H1 (cell line): ENCODE measurements at regions not wholly inside any gene's neighbourhood (a gene's known extent, or its start where the extent isn't known, plus 50 kb on each side); places are given as distances from the start of the nearest gene placed in this dataset.

ENCODE experiments used
- CTCF ChIA-PET: fragments of 300-600 bp; sonication (Branson Sonifier 250); formaldehyde crosslinking; loops from one replicate; lab custom pipeline; 2021; ENCODE audit not compliant: partially characterized antibody; lab: Charles Lee
- POLR2A ChIA-PET: fragments of 300-600 bp; sonication (Branson Sonifier 250); formaldehyde crosslinking; loops from one replicate; lab custom pipeline; 2021; ENCODE audit warnings: inconsistent platforms; ENCODE audit not compliant: partially characterized antibody; lab: Charles Lee
- DNase-seq, 2 experiments: peaks; one replicate each; pipeline versions ENCODE4 v3.0.0 to v3.0.0-alpha.2; 2010 to 2022; ENCODE audit warnings: low spot score in 2 of 2, low read depth in 1 of 2, mixed read lengths in 1 of 2
- FAIRE-seq: peaks from 2 replicates; lab custom pipeline; 2011; peaks lifted over from hg19 to GRCh38; lab: Jason Lieb, UNC
- H2AFZ ChIP-seq: 2 replicates; pipeline ENCODE4 v1.8.1; 2012; ENCODE audit warnings: low read length, inconsistent platforms
- H2AK5ac ChIP-seq: 2 replicates; pipeline ENCODE4 v1.6.1; 2013; ENCODE audit warnings: low read depth, low read length
- H2BK120ac ChIP-seq: replicated peaks from 2 replicates; pipeline ENCODE3; 2013; ENCODE audit warnings: low read depth, low read length, inconsistent platforms
- H2BK12ac ChIP-seq: 2 replicates; pipeline ENCODE4 v1.6.1; 2013; ENCODE audit warnings: low read depth, low read length
- H2BK15ac ChIP-seq: 2 replicates; pipeline ENCODE4 v1.6.1; 2013; ENCODE audit warnings: low read length
- H2BK20ac ChIP-seq: 2 replicates; pipeline ENCODE4 v1.6.1; 2013; ENCODE audit warnings: low read length
- H2BK5ac ChIP-seq: 2 replicates; pipeline ENCODE4 v1.6.1; 2013; ENCODE audit warnings: low read depth, low read length
- H3K14ac ChIP-seq: 2 replicates; pipeline ENCODE4 v1.6.1; 2013; ENCODE audit warnings: inconsistent platforms; ENCODE audit not compliant: insufficient read length
- H3K18ac ChIP-seq: 2 replicates; pipeline ENCODE4 v1.6.1; 2013; ENCODE audit warnings: low read length; ENCODE audit errors: extremely low read depth
- H3K23ac ChIP-seq: 2 replicates; pipeline ENCODE4 v1.6.1; 2013; ENCODE audit warnings: inconsistent platforms; ENCODE audit not compliant: insufficient read length
- H3K23me2 ChIP-seq: 2 replicates; pipeline ENCODE4 v1.6.1; 2013; ENCODE audit warnings: low read depth, low read length
- H3K27ac ChIP-seq: 2 replicates; pipeline ENCODE4 v1.6.1; 2011; ENCODE audit warnings: low read depth, low read length, inconsistent platforms
- H3K27me3 ChIP-seq, 4 experiments: replicated peaks in 1 of 4; 1 replicate in 1 of 4; 2 replicates in 3 of 4; pipeline versions ENCODE4 v1.6.1 to v1.8.1; 2011 to 2013; ENCODE audit warnings: low read length in 3 of 4, mild to moderate bottlenecking in 3 of 4, inconsistent platforms in 2 of 4, mixed read lengths in 2 of 4, moderate library complexity in 1 of 4; ENCODE audit not compliant: control insufficient read depth in 3 of 4, insufficient read depth in 3 of 4; ENCODE audit errors: extremely low read depth in 1 of 4
- H3K36me3 ChIP-seq, 4 experiments: 2 replicates each; pipeline versions ENCODE4 v1.6.1 to v1.8.1; 2011 to 2013; ENCODE audit warnings: mild to moderate bottlenecking in 4 of 4, low read length in 3 of 4, moderate library complexity in 2 of 4, control low read depth in 1 of 4, inconsistent platforms in 1 of 4; ENCODE audit not compliant: insufficient read depth in 4 of 4, control insufficient read depth in 2 of 4
- H3K4ac ChIP-seq: replicated peaks from 2 replicates; pipeline ENCODE3; 2013; ENCODE audit warnings: low read length, low read depth, mixed read lengths, inconsistent platforms; ENCODE audit not compliant: insufficient read length
- H3K4me1 ChIP-seq, 4 experiments: replicated peaks in 1 of 4; 1 replicate in 1 of 4; 2 replicates in 3 of 4; pipeline versions ENCODE4 v1.6.1 to v1.8.1; 2011 to 2013; ENCODE audit warnings: low read length in 3 of 4, inconsistent platforms in 2 of 4, mixed read lengths in 1 of 4; ENCODE audit not compliant: insufficient read depth in 4 of 4, control insufficient read depth in 3 of 4
- H3K4me2 ChIP-seq, 2 experiments: 2 replicates each; pipeline versions ENCODE4 v1.6.1 to v1.8.1; 2011 to 2013; ENCODE audit warnings: low read depth in 2 of 2, low read length in 2 of 2, control low read depth in 1 of 2, inconsistent platforms in 1 of 2, mild to moderate bottlenecking in 1 of 2; ENCODE audit not compliant: insufficient read depth in 1 of 2
- H3K4me3 ChIP-seq, 4 experiments: fragments of 200-600, 300-600 bp in 1 of 4; sonication (generic), shearing (Covaris generic), sonication (Bioruptor Twin) in 1 of 4; 2 replicates each; pipeline versions ENCODE4 v1.5.1 to v1.8.1; 2011 to 2016; ENCODE audit warnings: low read length in 4 of 4, low read depth in 3 of 4, control low read depth in 2 of 4, inconsistent platforms in 2 of 4, mild to moderate bottlenecking in 2 of 4, mixed read lengths in 1 of 4, moderate library complexity in 1 of 4; ENCODE audit not compliant: insufficient read depth in 2 of 4; ENCODE audit errors: extremely low read depth in 1 of 4
- H3K56ac ChIP-seq: replicated peaks from 2 replicates; pipeline ENCODE3; 2013; ENCODE audit warnings: low read depth, mild to moderate bottlenecking, mixed read lengths, low read length, inconsistent platforms; ENCODE audit not compliant: insufficient read length
- H3K79me1 ChIP-seq: 2 replicates; pipeline ENCODE4 v1.6.1; 2013; ENCODE audit warnings: low read depth, low read length, control low read depth
- H3K79me2 ChIP-seq, 2 experiments: 2 replicates each; pipeline versions ENCODE4 v1.6.1 to v1.8.1; 2012 to 2013; ENCODE audit warnings: low read length in 2 of 2, mild to moderate bottlenecking in 2 of 2, inconsistent platforms in 1 of 2; ENCODE audit not compliant: insufficient read depth in 2 of 2, control insufficient read depth in 1 of 2
- H3K9ac ChIP-seq, 4 experiments: replicated peaks in 1 of 4; 1 replicate in 1 of 4; 2 replicates in 3 of 4; pipeline versions ENCODE4 v1.6.1 to v1.8.1; 2011 to 2013; ENCODE audit warnings: low read depth in 3 of 4, low read length in 3 of 4, control low read depth in 2 of 4, mild to moderate bottlenecking in 2 of 4, moderate library complexity in 2 of 4, inconsistent platforms in 1 of 4; ENCODE audit errors: extremely low read depth in 1 of 4
- H3K9me3 ChIP-seq, 2 experiments: 2 replicates each; pipeline versions ENCODE4 v1.6.1 to v1.8.1; 2012 to 2013; ENCODE audit warnings: mild to moderate bottlenecking in 2 of 2, moderate library complexity in 2 of 2, control low read depth in 1 of 2, inconsistent platforms in 1 of 2, low read depth in 1 of 2, low read length in 1 of 2, mixed read lengths in 1 of 2; ENCODE audit not compliant: insufficient read depth in 2 of 2
- H4K20me1 ChIP-seq, 2 experiments: replicated peaks in 1 of 2; 2 replicates each; pipeline versions ENCODE3 to v1.8.1; 2011 to 2013; ENCODE audit warnings: inconsistent platforms in 2 of 2, low read length in 2 of 2, mild to moderate bottlenecking in 1 of 2; ENCODE audit not compliant: insufficient read depth in 2 of 2, control insufficient read depth in 1 of 2
- H4K5ac ChIP-seq: 2 replicates; pipeline ENCODE4 v1.6.1; 2013; ENCODE audit warnings: low read length, low read depth, mixed read lengths, inconsistent platforms; ENCODE audit not compliant: insufficient read length
- H4K8ac ChIP-seq: 2 replicates; pipeline ENCODE4 v1.8.0; 2013; ENCODE audit warnings: mild to moderate bottlenecking, moderate library complexity, low read length, inconsistent platforms; ENCODE audit not compliant: insufficient read depth; ENCODE audit errors: extremely low read depth
- H4K91ac ChIP-seq: replicated peaks from 2 replicates; pipeline ENCODE3; 2013; ENCODE audit warnings: low read length, mixed read lengths, inconsistent platforms; ENCODE audit not compliant: insufficient read length
- CBX5 ChIP-seq: fragments of 300-800, 300-1000 bp; sonication (generic); IDR thresholded peaks from 2 replicates; pipeline ENCODE4 v1.7.1; 2016; ENCODE audit warnings: antibody characterized with exemption, low read length, low read depth
- CBX8 ChIP-seq: fragments of 300-800, 300-1000 bp; sonication (generic); IDR thresholded peaks from 2 replicates; pipeline ENCODE4 v1.7.1; 2016; ENCODE audit warnings: low read depth, low read length, borderline replicate concordance
- CHD1 ChIP-seq: IDR thresholded peaks from 2 replicates; pipeline ENCODE4 v1.6.1; 2012; ENCODE audit warnings: low read depth, low read length, improper control_type of control experiment
- CTBP2 ChIP-seq: IDR thresholded peaks from 2 replicates; pipeline ENCODE4 v1.7.0; 2011; ENCODE audit warnings: borderline replicate concordance, mild to moderate bottlenecking, moderate library complexity, mixed read lengths, low read length; ENCODE audit not compliant: insufficient read depth, insufficient read length
- FOSL1 ChIP-seq: IDR thresholded peaks from 2 replicates; pipeline ENCODE4 v1.6.1; 2011; ENCODE audit warnings: mild to moderate bottlenecking, low read depth, low read length, moderate library complexity; ENCODE audit not compliant: insufficient read depth
- GABPA ChIP-seq: IDR thresholded peaks from 2 replicates; pipeline ENCODE4 v1.6.1; 2011; ENCODE audit warnings: mild to moderate bottlenecking, low read length, moderate library complexity, borderline replicate concordance; ENCODE audit not compliant: insufficient read depth
- HDAC6 ChIP-seq: IDR thresholded peaks from one replicate; pipeline ENCODE4 v1.7.1; 2012; ENCODE audit warnings: low read depth, mild to moderate bottlenecking, inconsistent platforms, low read length, moderate library complexity
- JUN ChIP-seq: IDR thresholded peaks from 2 replicates; pipeline ENCODE4 v1.6.1; 2011; ENCODE audit warnings: low read depth, mild to moderate bottlenecking, improper control_type of control experiment, low read length
- KDM1A ChIP-seq: fragments of 200-600, 300-600 bp; sonication (generic); IDR thresholded peaks from 2 replicates; pipeline ENCODE4 v1.7.1; 2016; ENCODE audit warnings: mild to moderate bottlenecking, low read length, borderline replicate concordance
- TEAD4 ChIP-seq: IDR thresholded peaks from 2 replicates; pipeline ENCODE4 v1.6.1; 2012; ENCODE audit warnings: low read depth, low read length, inconsistent platforms, mixed read lengths
- WGBS, 2 experiments: shearing (Covaris generic) in 1 of 2; methylation state at CpG; one replicate each; pipeline versions ENCODE4 v1.1.6 to v1.1.7; 2013 to 2015; ENCODE audit warnings: low lambda C conversion rate in 2 of 2, mixed read lengths in 2 of 2, inconsistent platforms in 1 of 2, low coverage in 1 of 2, missing lambda C conversion rate in 1 of 2; ENCODE audit not compliant: insufficient replicate concordance in 2 of 2, insufficient coverage in 1 of 2, insufficient read length in 1 of 2; ENCODE audit errors: extremely low coverage in 1 of 2, missing lambda C conversion rate in 1 of 2; 5-methylcytosine and 5-hydroxymethylcytosine counted together
- TF ChIP-seq, protein P1 (sequence below): IDR thresholded peaks from 2 replicates; pipeline ENCODE4 v1.6.1; 2012; ENCODE audit warnings: low read length, inconsistent platforms

DNA sequence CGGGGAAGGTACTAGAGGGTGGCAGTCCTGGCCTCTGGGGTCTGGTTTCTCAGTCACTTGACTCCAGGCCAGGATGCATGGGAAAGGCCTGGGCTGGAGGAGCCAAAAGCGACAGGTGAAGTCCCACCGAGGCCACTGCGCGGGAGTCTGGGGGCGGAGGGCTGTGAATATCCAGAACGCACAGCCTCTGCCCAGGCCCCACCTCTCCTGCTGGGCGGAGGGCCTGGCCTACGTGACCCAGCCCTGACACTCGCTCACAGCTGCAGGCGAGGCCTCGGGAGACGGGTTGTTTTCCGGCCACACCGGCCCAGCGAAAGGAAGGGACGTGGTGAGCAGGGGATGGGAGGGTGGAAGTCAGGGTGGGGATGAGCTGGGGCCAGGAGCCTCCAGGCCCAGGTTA, 91.2 kb downstream of the RFLNA start:
- H3K18ac ChIP-seq = no peak overlapping the region
- peaks cover 0 to 8% (median 7%) of the 10 kb centered on the region in 4 experiments; a peak in 5 of 7 replicates for H3K4me1 ChIP-seq
- H2BK20ac ChIP-seq = no peak overlapping the region
- H3K56ac ChIP-seq = no peak overlapping the region
- H3K79me1 ChIP-seq = no peaks in the 10 kb centered on the region; the same call in 1 of the 2 replicates
- POLR2A ChIA-PET = interaction anchor here (1.2 kb wide), 1 partner anchor 33 kb away, joined by 4 read pairs; no protein-coding TSS in a partner anchor
- H4K5ac ChIP-seq = no peak overlapping the region
- FAIRE-seq (no peak), DNase-seq (no peak)
- no peak overlapping the region for H2AK5ac ChIP-seq
- no peak overlapping the region for H3K9ac ChIP-seq
- no peak overlapping the region for H2BK12ac ChIP-seq
- H2BK120ac ChIP-seq = no peak overlapping the region
- no peak overlapping the region; the same call in 1 of the 2 replicates for H2BK5ac ChIP-seq
- no peak overlapping the region for H3K23ac ChIP-seq
- no peak overlapping the region for H3K4ac ChIP-seq
- H3K9me3 ChIP-seq = no peaks in the 10 kb centered on the region
- H3K4me3 ChIP-seq = no peak overlapping the region
- H3K14ac ChIP-seq = no peak overlapping the region
- CTCF ChIA-PET = interaction anchor here (0.6 to 7.2 kb wide), 4 partner anchors 14 to 531 kb away, joined by 3 to 60 read pairs (median 4); no protein-coding TSS in a partner anchor
- H4K20me1 ChIP-seq = peaks cover 13 to 21% of the 10 kb centered on the region in 2 experiments
- H4K8ac ChIP-seq = no peak overlapping the region
- no peaks in the 10 kb centered on the region for H3K27me3 ChIP-seq
- H4K91ac ChIP-seq = no peak overlapping the region
- no peaks in the 10 kb centered on the region for H3K79me2 ChIP-seq
- no peak overlapping the region for H2AFZ ChIP-seq
- peaks cover 7% of the 10 kb centered on the region; the same call in 1 of the 2 replicates for H3K23me2 ChIP-seq
- H3K27ac ChIP-seq = no peak overlapping the region
- 88% methylated on average over 4 of the region's 17 CpGs; no CpG with 5 or more reads in 1 of the 2 experiments for WGBS, 2 experiments
- peaks cover 2 to 15% (median 6%) of the 10 kb centered on the region in 4 experiments; a peak in 5 of 8 replicates for H3K36me3 ChIP-seq
- no peak overlapping the region for H2BK15ac ChIP-seq
- H3K4me2 ChIP-seq = no peak overlapping the region
- TF ChIP-seq CHD1 (no peak), GABPA (no peak), FOSL1 (no peak), CBX8 (no peak), CBX5 (no peak), HDAC6 (no peak), TEAD4 (no peak), CTBP2 (no peak), JUN (no peak), KDM1A (no peak)
- TF ChIP-seq, protein P1, sequence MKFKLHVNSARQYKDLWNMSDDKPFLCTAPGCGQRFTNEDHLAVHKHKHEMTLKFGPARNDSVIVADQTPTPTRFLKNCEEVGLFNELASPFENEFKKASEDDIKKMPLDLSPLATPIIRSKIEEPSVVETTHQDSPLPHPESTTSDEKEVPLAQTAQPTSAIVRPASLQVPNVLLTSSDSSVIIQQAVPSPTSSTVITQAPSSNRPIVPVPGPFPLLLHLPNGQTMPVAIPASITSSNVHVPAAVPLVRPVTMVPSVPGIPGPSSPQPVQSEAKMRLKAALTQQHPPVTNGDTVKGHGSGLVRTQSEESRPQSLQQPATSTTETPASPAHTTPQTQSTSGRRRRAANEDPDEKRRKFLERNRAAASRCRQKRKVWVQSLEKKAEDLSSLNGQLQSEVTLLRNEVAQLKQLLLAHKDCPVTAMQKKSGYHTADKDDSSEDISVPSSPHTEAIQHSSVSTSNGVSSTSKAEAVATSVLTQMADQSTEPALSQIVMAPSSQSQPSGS = no peak
